Progenitor cell of endocrine pancreas (in vitro differentiated cells): ENCODE measurements at regions not wholly inside any gene's neighbourhood (a gene's known extent, or its start where the extent isn't known, plus 50 kb on each side); places are given as distances from the start of the nearest gene placed in this dataset.

Experiments used
- DNase-seq: peaks from one replicate; pipeline ENCODE4 v3.0.0; 2021; ENCODE audit warnings: low spot score; ENCODE audit not compliant: unreplicated experiment
- H3K27ac Mint-ChIP-seq: 2 replicates; pipeline ENCODE4 v1.8.0; 2021; ENCODE audit warnings: mild to moderate bottlenecking, moderate library complexity, mixed read lengths
- H3K27me3 Mint-ChIP-seq: 2 replicates; pipeline ENCODE4 v1.8.0; 2021; ENCODE audit warnings: mixed read lengths
- H3K36me3 Mint-ChIP-seq: 2 replicates; pipeline ENCODE4 v1.8.0; 2022; ENCODE audit warnings: mixed read lengths; ENCODE audit not compliant: insufficient read depth
- H3K4me1 Mint-ChIP-seq: 2 replicates; pipeline ENCODE4 v1.8.0; 2021; ENCODE audit warnings: low read depth, mixed read lengths
- H3K4me3 Mint-ChIP-seq: 2 replicates; pipeline ENCODE4 v1.8.0; 2021; ENCODE audit warnings: low read depth, mild to moderate bottlenecking, moderate library complexity, mixed read lengths
- H3K9me3 Mint-ChIP-seq: 2 replicates; pipeline ENCODE4 v1.8.0; 2021; ENCODE audit warnings: low read depth, mixed read lengths
- CTCF ChIP-seq: fragments of 200-600 bp; sonication (generic); IDR thresholded peaks from one replicate; pipeline ENCODE4 v1.5.0; 2021; ENCODE audit warnings: antibody characterized with exemption, mild to moderate bottlenecking; ENCODE audit not compliant: unreplicated experiment

GRCh38 chr5:14003936-14004335, 59.4 kb upstream of the DNAH5 start:
- no peak for TF ChIP-seq CTCF
- H3K4me1 Mint-ChIP-seq, result no peaks in the 10 kb centered on the region
- H3K4me3 Mint-ChIP-seq, result no peak overlapping the region
- no peaks in the 10 kb centered on the region for H3K36me3 Mint-ChIP-seq
- no peak for DNase-seq
- peaks cover 16% of the 10 kb centered on the region for H3K27me3 Mint-ChIP-seq
- peaks cover 3% of the 10 kb centered on the region for H3K9me3 Mint-ChIP-seq
- no peak overlapping the region for H3K27ac Mint-ChIP-seq

- Mint-ChIP-seq H3K4me1 (no peaks in the 10 kb centered on the region), H3K4me3 (no peak overlapping the region), H3K9me3 (peaks cover 3% of the 10 kb centered on the region), H3K36me3 (no peaks in the 10 kb centered on the region), H3K27ac (no peak overlapping the region), H3K27me3 (peaks cover 14% of the 10 kb centered on the region)
- no peak for DNase-seq
- no peak for TF ChIP-seq CTCF
Observed at GRCh38 chr5:14003513-14003912, 59.0 kb upstream of the DNAH5 start.

GRCh38 chr5:13998254-13998653, 53.8 kb upstream of the DNAH5 start:
- DNase-seq, result no peak
- TF ChIP-seq CTCF, result no peak
- H3K27me3 Mint-ChIP-seq, result no peaks in the 10 kb centered on the region
- no peak overlapping the region for H3K27ac Mint-ChIP-seq
- peaks cover 7% of the 10 kb centered on the region for H3K9me3 Mint-ChIP-seq
- H3K4me1 Mint-ChIP-seq, result peaks cover 3% of the 10 kb centered on the region
- H3K4me3 Mint-ChIP-seq, result no peak overlapping the region
- no peaks in the 10 kb centered on the region for H3K36me3 Mint-ChIP-seq

GRCh38 chr5:13997514-13997913, 53.0 kb upstream of the DNAH5 start:
- no peak for DNase-seq
- H3K36me3 Mint-ChIP-seq, result no peaks in the 10 kb centered on the region
- no peak overlapping the region for H3K27ac Mint-ChIP-seq
- H3K4me3 Mint-ChIP-seq, result no peak overlapping the region
- TF ChIP-seq CTCF, result no peak
- peaks cover 3% of the 10 kb centered on the region for H3K4me1 Mint-ChIP-seq
- peaks cover 7% of the 10 kb centered on the region for H3K9me3 Mint-ChIP-seq
- no peaks in the 10 kb centered on the region for H3K27me3 Mint-ChIP-seq

GRCh38 chr5:13994621-13995253, 50.2 kb upstream of the DNAH5 start:
- no peak for TF ChIP-seq CTCF
- peaks cover 4% of the 10 kb centered on the region for H3K9me3 Mint-ChIP-seq
- peaks cover 11% of the 10 kb centered on the region for H3K27me3 Mint-ChIP-seq
- H3K36me3 Mint-ChIP-seq, result no peaks in the 10 kb centered on the region
- no peak for DNase-seq
- no peak overlapping the region for H3K27ac Mint-ChIP-seq
- H3K4me3 Mint-ChIP-seq, result no peak overlapping the region
- H3K4me1 Mint-ChIP-seq, result peaks cover 3% of the 10 kb centered on the region
